Urinary bladder (tissue), 3 donors: ENCODE measurements at regions not wholly inside any gene's neighbourhood (a gene's known extent, or its start where the extent isn't known, plus 50 kb on each side); places are given as distances from the start of the nearest gene placed in this dataset.

Source experiments
- DNase-seq: peaks from one replicate; pipeline ENCODE4 v3.0.0-alpha.2; 2015; ENCODE audit errors: extremely low spot score
- H3K27ac ChIP-seq: one replicate; pipeline ENCODE4 v1.5.1; 2013; ENCODE audit warnings: low read depth, mild to moderate bottlenecking, moderate library complexity
- H3K36me3 ChIP-seq: one replicate; pipeline ENCODE4 v1.6.1; 2013; ENCODE audit warnings: mild to moderate bottlenecking, moderate library complexity; ENCODE audit not compliant: insufficient read depth
- H3K4me1 ChIP-seq: one replicate; pipeline ENCODE4 v1.6.1; 2013; ENCODE audit warnings: mild to moderate bottlenecking, moderate library complexity; ENCODE audit not compliant: insufficient read depth
- H3K4me3 ChIP-seq: one replicate; pipeline ENCODE4 v1.5.1; 2013; ENCODE audit warnings: low read depth, low read length
- WGBS: extraction: QIAGEN DNeasy Blood & Tissue Kit; methylation state at CpG from one replicate; pipeline ENCODE4 v1.1.7; 2013; 5-methylcytosine and 5-hydroxymethylcytosine counted together
- donor health status: healthy with polysubstance abuse.
- donor health status: healthy.

DNA sequence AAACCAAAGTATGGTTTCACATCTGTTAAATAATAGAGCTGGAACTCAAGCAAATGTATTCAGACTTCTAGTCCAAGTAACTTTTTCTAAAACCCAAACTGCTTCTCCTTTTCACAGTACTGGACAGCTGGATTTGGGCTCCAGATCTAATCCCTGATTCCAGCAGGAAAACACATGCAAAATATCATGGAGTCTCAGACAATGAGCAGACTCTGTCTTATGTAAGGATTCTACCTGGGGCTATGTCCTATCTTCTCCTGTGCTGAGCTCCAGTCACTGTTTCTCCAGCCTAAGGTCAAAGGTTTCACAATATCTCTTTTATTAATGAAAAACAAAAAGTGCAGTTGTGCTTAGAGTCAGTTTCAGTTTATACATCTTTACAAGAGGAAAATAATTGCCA is 83.2 kb upstream of the EED start:
- DNase-seq: peak; percentile 33
- no peak overlapping the region for H3K27ac ChIP-seq

DNA sequence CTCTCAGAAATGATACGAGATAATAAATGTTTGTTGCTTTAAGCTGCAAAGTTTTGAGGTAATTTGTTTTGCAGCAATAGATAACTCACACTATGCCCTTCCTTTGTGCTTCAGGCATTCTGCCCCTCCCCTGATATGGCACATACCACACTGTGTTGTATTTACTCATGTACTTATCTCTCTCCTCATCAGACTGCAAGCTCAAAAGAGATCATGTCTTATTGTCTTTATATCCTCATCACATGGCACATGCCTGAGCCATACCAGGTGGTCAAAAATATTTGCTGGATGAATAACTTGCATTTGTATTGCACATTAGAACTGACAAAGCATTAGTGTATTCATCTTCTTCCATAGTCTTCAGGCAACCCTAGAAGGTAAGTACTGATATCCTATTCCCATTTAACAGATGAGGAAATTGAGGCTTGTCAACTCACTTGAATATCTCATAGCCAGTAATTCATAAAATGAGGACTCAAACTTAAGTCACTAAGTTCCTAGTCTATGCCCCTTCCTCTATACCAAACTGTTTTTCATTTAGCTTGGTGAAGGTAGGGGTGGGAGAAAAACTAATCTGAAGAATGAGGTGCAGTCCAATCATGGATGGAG is 83.9 kb upstream of the EED start:
- DNase-seq: no peak
- WGBS: 51% methylated on average over 1 of the region's 1 CpG
- Histone ChIP-seq H3K36me3 (no peaks in the 10 kb centered on the region), H3K4me1 (no peaks in the 10 kb centered on the region), H3K27ac (no peak overlapping the region), H3K4me3 (no peak overlapping the region)

More for the DNA sequence above, 83.2 kb upstream of the EED start:
- no peak overlapping the region for H3K4me3 ChIP-seq
- H3K36me3 ChIP-seq: no peaks in the 10 kb centered on the region
- H3K4me1 ChIP-seq: no peaks in the 10 kb centered on the region

DNA sequence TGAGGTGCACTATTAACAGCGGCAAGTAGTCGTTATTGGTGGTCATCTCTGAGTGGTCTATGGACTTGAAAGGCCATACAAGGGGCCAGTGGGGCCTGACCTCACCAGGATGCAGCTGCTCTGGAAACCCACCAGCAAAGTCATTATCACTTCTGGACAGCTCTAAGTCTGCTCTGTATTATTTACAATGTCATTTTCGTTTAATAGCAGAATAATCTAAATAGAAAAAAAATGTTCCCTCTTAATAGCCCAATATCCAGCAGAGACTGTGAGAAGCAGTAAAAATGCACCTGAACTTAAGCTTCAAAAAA is 85.0 kb upstream of the EED start:
- DNase-seq: no peak
- Histone ChIP-seq H3K4me3 (no peak overlapping the region), H3K27ac (no peak overlapping the region), H3K4me1 (no peaks in the 10 kb centered on the region), H3K36me3 (no peaks in the 10 kb centered on the region)
- 64% methylated on average over 3 of the region's 3 CpGs for WGBS

DNA sequence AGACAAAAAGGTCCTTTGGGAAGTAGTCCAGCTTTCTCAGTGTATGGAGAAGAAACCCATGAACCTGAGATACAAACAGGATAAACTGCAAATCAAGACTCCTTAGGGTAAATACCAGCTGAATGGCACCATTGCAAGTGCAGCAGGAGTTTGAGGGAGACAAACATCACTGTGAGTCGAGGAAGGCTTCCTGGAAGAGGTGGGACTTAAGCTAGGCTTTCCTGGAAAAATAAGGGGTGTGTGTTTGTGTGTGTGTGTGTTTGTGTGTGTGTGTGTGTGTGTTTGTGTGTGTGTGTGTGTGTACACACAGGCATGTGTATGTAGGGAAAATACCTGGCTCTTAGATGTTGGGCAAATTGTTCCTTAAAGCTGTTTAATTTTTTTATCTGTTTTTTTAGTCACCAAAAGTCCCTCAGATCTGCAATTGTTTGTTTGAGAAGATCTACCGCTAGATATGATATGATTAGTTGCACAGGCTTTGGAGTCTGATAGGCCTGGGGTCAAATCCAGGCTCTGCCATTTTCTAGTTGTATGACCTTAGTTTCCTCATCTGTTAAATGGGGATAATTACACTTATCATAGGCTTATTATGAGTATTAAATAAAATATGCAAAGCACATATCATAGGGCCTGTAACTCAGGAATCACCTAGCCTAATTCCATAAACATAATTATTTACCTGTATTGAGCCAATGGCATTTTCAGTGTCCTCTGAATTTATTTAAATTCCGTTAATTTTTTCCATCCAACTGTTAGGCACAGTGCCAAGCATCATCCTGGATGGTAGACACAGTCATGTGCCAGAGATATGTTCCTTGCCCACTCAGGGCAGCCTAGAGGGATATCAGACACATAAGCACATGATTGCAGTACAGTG is 85.6 kb upstream of the EED start:
- H3K27ac ChIP-seq: no peak overlapping the region
- DNase-seq: no peak
- no peaks in the 10 kb centered on the region for H3K36me3 ChIP-seq
- WGBS: 74% methylated on average over 3 of the region's 3 CpGs
- H3K4me1 ChIP-seq: no peaks in the 10 kb centered on the region
- no peak overlapping the region for H3K4me3 ChIP-seq

DNA sequence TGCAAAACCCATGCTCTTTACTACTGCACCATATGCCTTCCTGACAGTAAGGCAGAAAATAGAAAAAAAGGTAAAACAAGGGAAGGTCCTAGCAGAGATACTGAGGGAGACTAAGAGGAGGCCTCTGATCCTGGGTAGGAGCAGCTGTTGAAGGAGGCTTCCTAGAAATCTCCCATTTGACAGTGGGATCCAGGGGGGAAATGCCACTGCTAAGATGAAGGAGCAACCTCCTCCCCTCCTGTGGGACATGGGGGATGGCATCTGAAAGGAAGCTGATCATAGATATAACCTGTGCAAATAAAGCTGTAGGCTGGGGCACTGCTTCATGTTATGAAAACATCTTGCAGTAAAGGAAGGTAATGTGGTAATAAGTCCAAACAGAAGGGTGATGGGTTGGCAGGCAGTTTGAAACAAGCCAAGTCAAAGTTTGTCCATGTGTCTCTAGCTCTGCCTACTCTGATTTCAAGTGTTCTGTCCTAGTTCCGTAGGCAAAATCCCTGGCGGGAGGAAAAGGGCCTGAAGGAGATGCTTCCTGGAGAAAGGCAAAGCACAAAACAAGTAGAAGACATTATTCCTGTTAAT is 86.7 kb upstream of the EED start:
- no peaks in the 10 kb centered on the region for H3K36me3 ChIP-seq
- 89% methylated on average over 2 of the region's 2 CpGs for WGBS
- no peak for DNase-seq
- no peaks in the 10 kb centered on the region for H3K4me1 ChIP-seq
- no peak overlapping the region for H3K27ac ChIP-seq
- no peak overlapping the region for H3K4me3 ChIP-seq

DNA sequence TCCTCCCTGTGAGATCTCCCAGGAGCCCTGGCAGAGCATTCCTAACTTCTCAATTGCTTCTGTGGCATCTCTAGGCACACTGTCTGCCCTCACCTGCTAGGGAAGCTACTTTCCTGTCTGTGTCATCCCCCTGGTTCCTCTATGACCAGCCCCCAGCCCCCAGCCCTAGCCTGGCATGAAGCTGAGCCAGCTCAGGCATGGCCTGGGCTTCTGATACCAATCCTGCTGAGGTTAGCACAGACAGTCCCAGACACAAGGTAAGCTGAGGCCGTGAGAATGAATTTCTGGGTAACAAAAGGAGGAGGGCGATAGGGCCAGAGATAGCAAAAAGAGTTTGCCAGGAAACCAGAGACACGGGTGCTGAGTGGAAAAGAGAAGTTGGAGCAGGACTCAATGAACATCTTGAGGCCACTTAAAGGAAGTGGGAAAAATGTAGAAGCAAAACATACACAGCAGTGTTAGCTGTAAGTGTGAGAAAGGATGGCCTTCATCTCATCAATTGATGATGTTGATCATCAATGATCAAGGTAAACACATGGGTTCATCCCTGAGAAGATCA is 87.6 kb upstream of the PICALM start:
- peaks cover 3% of the 10 kb centered on the region for H3K4me1 ChIP-seq
- WGBS: 85% methylated on average over 3 of the region's 3 CpGs
- no peaks in the 10 kb centered on the region for H3K36me3 ChIP-seq
- H3K27ac ChIP-seq: no peak overlapping the region
- no peak for DNase-seq
- H3K4me3 ChIP-seq: no peak overlapping the region

DNA sequence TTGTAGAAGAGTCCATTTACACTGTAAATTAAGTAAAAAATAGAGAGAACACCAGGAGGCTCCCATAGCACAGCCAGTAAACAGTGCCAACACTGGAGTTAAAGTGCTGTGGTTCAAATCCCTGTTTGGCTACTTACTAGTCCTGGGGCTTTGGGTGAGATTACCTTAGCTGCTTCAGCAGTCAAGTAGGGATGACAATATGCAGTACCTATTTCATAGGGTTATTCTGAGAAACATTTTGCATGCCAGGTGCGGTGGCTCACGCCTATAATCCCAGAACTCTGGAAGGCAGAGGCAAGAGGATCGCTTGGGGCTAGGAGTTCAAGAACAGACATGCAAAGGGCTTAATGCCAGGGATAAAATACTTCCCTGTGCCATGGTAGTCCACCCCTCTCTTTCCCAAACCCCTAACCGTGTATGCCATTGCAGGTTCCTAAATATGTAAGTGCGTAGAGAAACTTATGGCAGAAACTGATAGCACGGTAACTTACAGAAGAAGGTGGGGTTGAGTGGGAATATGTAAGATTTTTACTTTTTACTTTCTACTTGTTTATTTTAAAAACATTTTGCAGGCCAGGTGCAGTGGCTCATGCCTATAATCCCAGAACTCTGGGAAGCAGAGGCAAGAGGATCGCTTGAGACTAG is 86.4 kb upstream of the PICALM start:
- H3K27ac ChIP-seq: no peak overlapping the region
- WGBS: 82% methylated on average over 7 of the region's 7 CpGs
- no peak for DNase-seq

DNA sequence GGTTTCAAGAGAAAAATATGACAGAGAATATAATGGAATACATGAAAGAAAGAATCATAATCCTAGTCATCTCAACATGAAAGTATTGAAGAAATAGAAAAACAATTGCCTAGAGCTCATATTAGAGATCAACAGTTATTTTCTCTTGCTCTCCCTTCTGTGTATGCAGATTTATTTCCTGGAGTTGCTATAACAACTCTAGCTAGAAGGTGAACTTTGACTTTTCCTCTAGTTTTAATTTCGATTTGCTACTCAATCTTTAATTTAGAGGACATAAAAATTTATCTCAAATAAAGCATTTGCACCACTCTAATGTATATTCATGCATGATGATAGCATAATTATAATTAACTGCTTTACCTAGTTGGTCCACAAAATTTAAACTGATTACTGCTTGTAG is 84.6 kb upstream of the PICALM start:
- Histone ChIP-seq H3K4me1 (peaks cover 3% of the 10 kb centered on the region), H3K4me3 (no peak overlapping the region), H3K36me3 (no peaks in the 10 kb centered on the region), H3K27ac (no peak overlapping the region)
- no peak for DNase-seq
- WGBS: 59% methylated on average over 1 of the region's 1 CpG

More for the DNA sequence above, 86.4 kb upstream of the PICALM start:
- Histone ChIP-seq H3K36me3 (no peaks in the 10 kb centered on the region), H3K4me3 (no peak overlapping the region), H3K4me1 (peaks cover 3% of the 10 kb centered on the region)

DNA sequence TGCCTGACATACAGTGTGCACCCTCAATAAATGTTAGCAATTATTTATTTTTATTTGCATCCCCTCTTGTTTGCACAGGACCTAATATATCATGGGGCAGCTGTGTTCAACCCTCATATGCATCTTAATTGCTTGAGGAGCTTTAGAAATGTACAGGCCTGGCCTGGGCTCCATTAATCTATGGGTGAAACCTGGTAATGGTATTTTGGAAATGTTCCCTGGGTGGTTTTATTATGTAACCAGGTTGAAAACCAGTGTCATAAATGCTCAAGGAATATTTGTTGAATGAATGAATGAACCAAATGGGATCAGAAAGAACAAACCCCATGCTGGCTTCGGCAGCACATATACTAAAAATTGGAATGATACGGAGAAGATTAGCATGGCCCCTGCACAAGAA is 84.0 kb upstream of the PICALM start:
- no peak overlapping the region for H3K4me3 ChIP-seq
- H3K27ac ChIP-seq: no peak overlapping the region
- 96% methylated on average over 2 of the region's 2 CpGs for WGBS
- no peak for DNase-seq
- no peaks in the 10 kb centered on the region for H3K36me3 ChIP-seq
- peaks cover 3% of the 10 kb centered on the region for H3K4me1 ChIP-seq

DNA sequence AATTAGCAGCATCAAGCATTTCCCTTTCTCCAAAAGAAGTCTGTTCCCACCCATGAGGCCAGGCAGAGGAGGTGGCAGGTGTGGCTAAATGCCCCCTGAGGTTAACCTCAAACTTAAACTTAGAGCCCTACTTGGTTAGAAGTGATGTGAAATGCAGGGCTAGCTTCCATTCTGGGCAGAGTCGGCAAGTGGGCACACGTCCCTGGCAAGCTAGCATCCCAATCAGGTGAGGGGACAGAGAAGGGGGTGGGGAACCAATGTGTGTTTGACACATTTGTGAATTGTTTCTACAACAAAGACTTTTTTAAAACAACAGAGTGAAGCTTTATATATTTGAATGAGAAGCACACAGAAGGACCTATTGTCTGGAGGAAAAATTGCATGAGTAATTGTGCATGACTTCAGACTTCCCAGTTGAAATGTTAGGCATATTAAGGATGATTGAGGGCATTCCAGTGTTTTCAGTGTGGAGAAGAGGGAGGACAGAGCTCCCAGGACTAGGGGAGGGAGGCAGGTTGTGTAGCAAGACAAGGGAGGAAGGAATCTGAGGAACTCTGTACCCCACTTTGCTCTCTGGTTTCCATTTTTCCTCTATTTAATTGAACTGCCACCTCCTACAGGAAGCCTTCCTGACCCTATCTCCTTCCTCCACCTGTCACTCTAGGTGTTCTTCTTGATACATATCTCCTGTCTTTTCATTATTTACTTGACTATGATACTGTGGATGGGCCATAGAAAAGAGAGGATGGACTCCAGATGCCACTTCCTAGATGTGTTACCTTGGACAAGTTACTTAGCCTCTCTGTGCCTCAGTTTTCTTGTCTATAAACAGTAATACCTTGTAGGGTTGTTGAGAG is 83.3 kb upstream of the PICALM start:
- peaks cover 3% of the 10 kb centered on the region for H3K4me1 ChIP-seq
- H3K36me3 ChIP-seq: no peaks in the 10 kb centered on the region
- no peak overlapping the region for H3K27ac ChIP-seq
- no peak overlapping the region for H3K4me3 ChIP-seq
- WGBS: 39% methylated on average over 2 of the region's 2 CpGs
- DNase-seq: no peak

DNA sequence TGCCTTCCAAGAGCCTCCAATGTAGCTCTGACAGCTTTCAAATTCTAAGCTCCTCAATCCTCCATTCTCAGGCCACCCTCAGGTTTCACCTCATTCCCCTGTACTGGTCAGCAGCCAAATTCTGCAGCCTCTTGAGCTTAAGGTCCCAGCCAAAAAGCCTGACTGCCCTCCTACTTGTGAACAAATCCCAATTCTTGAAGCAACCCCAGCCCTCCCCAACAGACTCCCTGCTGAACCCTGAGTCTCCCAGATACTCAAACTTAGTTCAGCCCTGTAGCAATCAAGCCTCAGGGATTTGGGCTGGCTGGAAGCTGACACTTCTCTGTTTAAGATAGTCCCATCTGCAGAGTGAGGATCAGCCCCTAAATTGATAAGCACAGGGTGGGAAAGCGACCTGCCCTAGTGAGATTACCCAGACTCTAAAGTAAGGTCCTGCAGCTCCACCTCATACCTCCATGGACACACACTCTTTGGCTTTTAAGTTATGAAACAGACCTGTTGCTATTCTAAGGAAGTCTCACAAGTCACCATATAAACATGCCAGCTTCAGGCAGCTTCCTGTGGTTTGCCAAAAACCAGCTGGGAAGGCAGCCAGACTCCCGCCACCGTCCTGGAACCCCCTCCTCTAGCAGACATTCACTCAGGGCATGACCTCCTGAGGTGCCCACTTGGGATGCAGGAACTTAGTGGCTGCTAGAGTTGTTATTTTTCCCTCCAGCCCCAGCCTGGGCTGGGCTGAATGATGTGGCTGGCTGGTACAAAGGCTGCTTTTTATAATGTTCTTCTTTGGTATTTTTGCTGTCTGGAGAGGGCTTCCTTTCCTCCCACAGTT is 82.5 kb upstream of the PICALM start:
- H3K27ac ChIP-seq: no peak overlapping the region
- no peak overlapping the region for H3K4me3 ChIP-seq
- no peak for DNase-seq
- peaks cover 3% of the 10 kb centered on the region for H3K4me1 ChIP-seq
- H3K36me3 ChIP-seq: no peaks in the 10 kb centered on the region
- WGBS: 8% methylated on average over 3 of the region's 3 CpGs

DNA sequence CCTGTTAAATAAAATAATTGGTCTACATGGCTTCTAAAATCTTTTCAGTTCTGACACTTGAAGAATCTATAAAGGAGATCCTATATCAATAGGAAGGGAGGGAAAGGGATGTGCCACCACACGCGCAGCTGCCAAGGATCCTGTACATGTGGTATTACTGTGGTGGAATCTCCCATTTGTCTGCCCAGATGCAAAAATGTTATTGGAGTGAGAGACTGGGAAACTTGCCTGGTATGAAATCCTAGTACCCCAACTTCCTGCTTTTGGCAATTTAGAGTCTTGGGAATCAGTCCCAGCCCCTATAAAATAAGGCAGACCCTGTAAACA is 81.9 kb upstream of the PICALM start:
- WGBS: 38% methylated on average over 2 of the region's 2 CpGs
- no peak for DNase-seq
- no peak overlapping the region for H3K4me3 ChIP-seq
- no peak overlapping the region for H3K27ac ChIP-seq
- no peaks in the 10 kb centered on the region for H3K36me3 ChIP-seq
- H3K4me1 ChIP-seq: peaks cover 3% of the 10 kb centered on the region
